GM23338 (cell line): ENCODE measurements at regions not wholly inside any gene's neighbourhood (a gene's known extent, or its start where the extent isn't known, plus 50 kb on each side); places are given as distances from the start of the nearest gene placed in this dataset.

Experiments used
- EZH2 ChIP-seq: fragments of 200-600 bp; sonication (generic); IDR thresholded peaks from one replicate; pipeline ENCODE4 v1.8.0; 2017; ENCODE audit warnings: antibody characterized with exemption, mild to moderate bottlenecking, low read depth; ENCODE audit not compliant: unreplicated experiment
- REST ChIP-seq: IDR thresholded peaks from one replicate; pipeline ENCODE4 v1.6.1; 2018; ENCODE audit warnings: antibody characterized with exemption; ENCODE audit not compliant: unreplicated experiment
- TF ChIP-seq, protein P1 (sequence below): IDR thresholded peaks from 2 replicates; pipeline ENCODE4 v1.6.1; 2016; ENCODE audit warnings: antibody characterized with exemption

- TF ChIP-seq EZH2 (no peak), REST (no peak)
- TF ChIP-seq, protein P1, sequence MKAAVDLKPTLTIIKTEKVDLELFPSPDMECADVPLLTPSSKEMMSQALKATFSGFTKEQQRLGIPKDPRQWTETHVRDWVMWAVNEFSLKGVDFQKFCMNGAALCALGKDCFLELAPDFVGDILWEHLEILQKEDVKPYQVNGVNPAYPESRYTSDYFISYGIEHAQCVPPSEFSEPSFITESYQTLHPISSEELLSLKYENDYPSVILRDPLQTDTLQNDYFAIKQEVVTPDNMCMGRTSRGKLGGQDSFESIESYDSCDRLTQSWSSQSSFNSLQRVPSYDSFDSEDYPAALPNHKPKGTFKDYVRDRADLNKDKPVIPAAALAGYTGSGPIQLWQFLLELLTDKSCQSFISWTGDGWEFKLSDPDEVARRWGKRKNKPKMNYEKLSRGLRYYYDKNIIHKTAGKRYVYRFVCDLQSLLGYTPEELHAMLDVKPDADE: no peak
Observed at GRCh38 chr19:57027360-57027759, 92.4 kb upstream of the USP29 start.
